ENCODE measurements at regions not wholly inside any gene's neighbourhood (a gene's known extent, or its start where the extent isn't known, plus 50 kb on each side); places are given as distances from the start of the nearest gene placed in this dataset.

GRCh38 chr4:182177166-182177565 lies 66.0 kb upstream of the TENM3 start:
- Histone ChIP-seq H4K91ac (ENCODE audit: low read length) (no peak overlapping the region), H2BK120ac (ENCODE audit: low read depth, low read length) (no peak overlapping the region), H3K23ac (ENCODE audit: low read length in 2 of 2) (no peak overlapping the region), H3K79me1 (replicated peaks; ENCODE audit: low read length, poor library complexity, severe bottlenecking) (peaks cover 3% of the 10 kb centered on the region), H2BK5ac (ENCODE audit: low read depth, low read length, poor library complexity, severe bottlenecking) (peak overlapping the region; percentile 53), H2AK5ac (ENCODE audit: low read length, severe bottlenecking) (peak overlapping the region; percentile 31), H3K4me3 (ENCODE audit: insufficient read depth in 1 of 2, low read depth in 1 of 2, low read length in 2 of 2) (no peak overlapping the region), H3K27me3 (ENCODE audit: control insufficient read depth in 1 of 2, insufficient read depth in 1 of 2, low read length in 2 of 2) (no peaks in the 10 kb centered on the region), H2AFZ (ENCODE audit: low read depth, low read length) (no peak overlapping the region), H3K4me1 (ENCODE audit: control insufficient read depth, insufficient read depth, low read depth, low read length) (peaks cover 10% of the 10 kb centered on the region), H3K9ac (ENCODE audit: low read length) (no peak overlapping the region), H3K14ac (ENCODE audit: low read length in 2 of 2) (no peak overlapping the region), H3K4me2 (ENCODE audit: low read length, poor library complexity, severe bottlenecking) (no peak overlapping the region), H3K9me3 (ENCODE audit: control insufficient read depth, low read length) (no peaks in the 10 kb centered on the region), H3K36me3 (ENCODE audit: control insufficient read depth in 1 of 2, insufficient read depth in 2 of 2, low read depth in 1 of 2, low read length in 2 of 2) (no peaks in the 10 kb centered on the region), H2BK12ac (ENCODE audit: low read length in 2 of 2) (no peak overlapping the region), H3K18ac (ENCODE audit: low read depth in 1 of 2, low read length in 2 of 2) (no peak overlapping the region), H4K8ac (ENCODE audit: low read length) (no peak overlapping the region), H3K4ac (ENCODE audit: low read depth in 1 of 2, low read length in 2 of 2) (no peak overlapping the region), H2BK15ac (ENCODE audit: low read depth, poor library complexity, severe bottlenecking) (no peak overlapping the region), H3K27ac (ENCODE audit: low read length, poor library complexity, severe bottlenecking) (peak overlapping the region; percentile 81)
- 94% methylated on average over 6 of the region's 6 CpGs for WGBS
- no peak for DNase-seq

GRCh38 chr4:182179105-182179504 lies 64.1 kb upstream of the TENM3 start:
- Histone ChIP-seq H3K23ac (ENCODE audit: low read length in 2 of 2) (no peak overlapping the region), H3K14ac (ENCODE audit: low read length in 2 of 2) (no peak overlapping the region), H3K4me2 (ENCODE audit: low read length, poor library complexity, severe bottlenecking) (no peak overlapping the region), H3K4me1 (ENCODE audit: control insufficient read depth, insufficient read depth, low read depth, low read length) (peaks cover 10% of the 10 kb centered on the region), H3K36me3 (ENCODE audit: control insufficient read depth in 1 of 2, insufficient read depth in 2 of 2, low read depth in 1 of 2, low read length in 2 of 2) (no peaks in the 10 kb centered on the region), H3K4me3 (ENCODE audit: insufficient read depth in 1 of 2, low read depth in 1 of 2, low read length in 2 of 2) (no peak overlapping the region), H2BK120ac (ENCODE audit: low read depth, low read length) (no peak overlapping the region), H2AK5ac (ENCODE audit: low read length, severe bottlenecking) (no peak overlapping the region), H2BK15ac (ENCODE audit: low read depth, poor library complexity, severe bottlenecking) (no peak overlapping the region), H3K27me3 (ENCODE audit: control insufficient read depth in 1 of 2, insufficient read depth in 1 of 2, low read length in 2 of 2) (no peaks in the 10 kb centered on the region), H4K91ac (ENCODE audit: low read length) (no peak overlapping the region), H3K79me1 (replicated peaks; ENCODE audit: low read length, poor library complexity, severe bottlenecking) (peaks cover 3% of the 10 kb centered on the region), H4K8ac (ENCODE audit: low read length) (no peak overlapping the region), H2BK5ac (ENCODE audit: low read depth, low read length, poor library complexity, severe bottlenecking) (no peak overlapping the region), H3K9ac (ENCODE audit: low read length) (peak overlapping the region; percentile 40), H3K9me3 (ENCODE audit: control insufficient read depth, low read length) (no peaks in the 10 kb centered on the region), H2AFZ (ENCODE audit: low read depth, low read length) (no peak overlapping the region), H2BK12ac (ENCODE audit: low read length in 2 of 2) (no peak overlapping the region), H3K4ac (ENCODE audit: low read depth in 1 of 2, low read length in 2 of 2) (no peak overlapping the region), H3K18ac (ENCODE audit: low read depth in 1 of 2, low read length in 2 of 2) (no peak overlapping the region), H3K27ac (ENCODE audit: low read length, poor library complexity, severe bottlenecking) (peak overlapping the region; percentile 54)
- no peak for DNase-seq
- no CpG with 5 or more reads among the region's 1 CpG for WGBS

- Histone ChIP-seq H3K36me3 (ENCODE audit: control insufficient read depth in 1 of 2, insufficient read depth in 2 of 2, low read depth in 1 of 2, low read length in 2 of 2) (no peaks in the 10 kb centered on the region), H3K4me2 (ENCODE audit: low read length, poor library complexity, severe bottlenecking) (no peak overlapping the region), H3K18ac (ENCODE audit: low read depth in 1 of 2, low read length in 2 of 2) (no peak overlapping the region), H2BK12ac (ENCODE audit: low read length in 2 of 2) (no peak overlapping the region), H3K27ac (ENCODE audit: low read length, poor library complexity, severe bottlenecking) (no peak overlapping the region), H3K9ac (ENCODE audit: low read length) (peak overlapping the region; percentile 40), H3K79me1 (replicated peaks; ENCODE audit: low read length, poor library complexity, severe bottlenecking) (peaks cover 2% of the 10 kb centered on the region), H3K9me3 (ENCODE audit: control insufficient read depth, low read length) (no peaks in the 10 kb centered on the region), H3K4ac (ENCODE audit: low read depth in 1 of 2, low read length in 2 of 2) (no peak overlapping the region), H3K14ac (ENCODE audit: low read length in 2 of 2) (no peak overlapping the region), H3K27me3 (ENCODE audit: control insufficient read depth in 1 of 2, insufficient read depth in 1 of 2, low read length in 2 of 2) (no peaks in the 10 kb centered on the region), H2BK15ac (ENCODE audit: low read depth, poor library complexity, severe bottlenecking) (no peak overlapping the region), H4K91ac (ENCODE audit: low read length) (no peak overlapping the region), H3K4me1 (ENCODE audit: control insufficient read depth, insufficient read depth, low read depth, low read length) (peaks cover 10% of the 10 kb centered on the region), H2AFZ (ENCODE audit: low read depth, low read length) (no peak overlapping the region), H2BK5ac (ENCODE audit: low read depth, low read length, poor library complexity, severe bottlenecking) (no peak overlapping the region), H3K4me3 (ENCODE audit: insufficient read depth in 1 of 2, low read depth in 1 of 2, low read length in 2 of 2) (no peak overlapping the region), H4K8ac (ENCODE audit: low read length) (no peak overlapping the region), H2AK5ac (ENCODE audit: low read length, severe bottlenecking) (no peak overlapping the region), H2BK120ac (ENCODE audit: low read depth, low read length) (no peak overlapping the region), H3K23ac (ENCODE audit: low read length in 2 of 2) (no peak overlapping the region)
- no peak for DNase-seq
- WGBS = no CpG with 5 or more reads among the region's 1 CpG
These were observed 63.5 kb upstream of the TENM3 start for GRCh38 chr4:182179751-182180150.

- H4K8ac ChIP-seq (ENCODE audit: low read length) = no peak overlapping the region
- no peak overlapping the region for H3K27ac ChIP-seq (ENCODE audit: low read length, poor library complexity, severe bottlenecking)
- no peak overlapping the region for H3K18ac ChIP-seq (ENCODE audit: low read depth in 1 of 2, low read length in 2 of 2)
- no peaks in the 10 kb centered on the region for H3K36me3 ChIP-seq (ENCODE audit: control insufficient read depth in 1 of 2, insufficient read depth in 2 of 2, low read depth in 1 of 2, low read length in 2 of 2)
- H3K4ac ChIP-seq (ENCODE audit: low read depth in 1 of 2, low read length in 2 of 2) = no peak overlapping the region
- peak overlapping the region; percentile 40 for H3K9ac ChIP-seq (ENCODE audit: low read length)
- peaks cover 11% of the 10 kb centered on the region for H3K79me1 ChIP-seq (replicated peaks; ENCODE audit: low read length, poor library complexity, severe bottlenecking)
- H3K23ac ChIP-seq (ENCODE audit: low read length in 2 of 2) = no peak overlapping the region
- H3K4me2 ChIP-seq (ENCODE audit: low read length, poor library complexity, severe bottlenecking) = no peak overlapping the region
- H2AK5ac ChIP-seq (ENCODE audit: low read length, severe bottlenecking) = peak overlapping the region; percentile 6
- WGBS = 85% methylated on average over 5 of the region's 6 CpGs
- H2BK5ac ChIP-seq (ENCODE audit: low read depth, low read length, poor library complexity, severe bottlenecking) = no peak overlapping the region
- no peak overlapping the region for H3K14ac ChIP-seq (ENCODE audit: low read length in 2 of 2)
- H3K9me3 ChIP-seq (ENCODE audit: control insufficient read depth, low read length) = no peaks in the 10 kb centered on the region
- H2BK12ac ChIP-seq (ENCODE audit: low read length in 2 of 2) = no peak overlapping the region
- H2AFZ ChIP-seq (ENCODE audit: low read depth, low read length) = no peak overlapping the region
- no peak for DNase-seq
- no peak overlapping the region for H2BK15ac ChIP-seq (ENCODE audit: low read depth, poor library complexity, severe bottlenecking)
- peaks cover 7% of the 10 kb centered on the region for H3K4me1 ChIP-seq (ENCODE audit: control insufficient read depth, insufficient read depth, low read depth, low read length)
- H2BK120ac ChIP-seq (ENCODE audit: low read depth, low read length) = no peak overlapping the region
- H3K4me3 ChIP-seq (ENCODE audit: insufficient read depth in 1 of 2, low read depth in 1 of 2, low read length in 2 of 2) = no peak overlapping the region
- H3K27me3 ChIP-seq (ENCODE audit: control insufficient read depth in 1 of 2, insufficient read depth in 1 of 2, low read length in 2 of 2) = no peaks in the 10 kb centered on the region
- no peak overlapping the region for H4K91ac ChIP-seq (ENCODE audit: low read length)
These were observed 57.7 kb upstream of the TENM3 start for GRCh38 chr4:182185491-182185890.

All from mesenchymal stem cell (in vitro differentiated cells and primary cell).